ENCODE measurements at regions not wholly inside any gene's neighbourhood (a gene's known extent, or its start where the extent isn't known, plus 50 kb on each side); places are given as distances from the start of the nearest gene placed in this dataset.

DNA sequence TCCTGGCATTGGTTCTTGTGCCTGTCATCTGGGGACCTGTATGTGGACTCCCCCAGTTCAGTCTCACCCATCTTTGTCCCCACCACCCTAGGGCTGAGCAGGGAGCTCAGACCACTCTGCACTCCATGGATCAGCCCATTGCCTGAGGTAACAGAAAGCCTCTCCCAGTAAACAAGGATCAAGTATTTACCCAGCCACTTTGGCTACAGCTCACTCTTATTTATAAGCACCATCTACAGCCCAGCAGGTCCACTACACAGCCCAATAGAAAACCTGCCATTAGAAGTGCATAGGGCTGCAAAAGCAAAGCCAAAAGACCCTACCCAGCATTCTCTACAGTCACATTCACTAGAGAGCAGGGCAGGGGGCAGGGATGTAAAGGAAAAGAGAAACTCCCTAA, 335.0 kb upstream of the SYNCRIP start:
- no peak overlapping the region for H3K4me3 ChIP-seq (ENCODE audit: low read length)
- TF ChIP-seq, protein P1, sequence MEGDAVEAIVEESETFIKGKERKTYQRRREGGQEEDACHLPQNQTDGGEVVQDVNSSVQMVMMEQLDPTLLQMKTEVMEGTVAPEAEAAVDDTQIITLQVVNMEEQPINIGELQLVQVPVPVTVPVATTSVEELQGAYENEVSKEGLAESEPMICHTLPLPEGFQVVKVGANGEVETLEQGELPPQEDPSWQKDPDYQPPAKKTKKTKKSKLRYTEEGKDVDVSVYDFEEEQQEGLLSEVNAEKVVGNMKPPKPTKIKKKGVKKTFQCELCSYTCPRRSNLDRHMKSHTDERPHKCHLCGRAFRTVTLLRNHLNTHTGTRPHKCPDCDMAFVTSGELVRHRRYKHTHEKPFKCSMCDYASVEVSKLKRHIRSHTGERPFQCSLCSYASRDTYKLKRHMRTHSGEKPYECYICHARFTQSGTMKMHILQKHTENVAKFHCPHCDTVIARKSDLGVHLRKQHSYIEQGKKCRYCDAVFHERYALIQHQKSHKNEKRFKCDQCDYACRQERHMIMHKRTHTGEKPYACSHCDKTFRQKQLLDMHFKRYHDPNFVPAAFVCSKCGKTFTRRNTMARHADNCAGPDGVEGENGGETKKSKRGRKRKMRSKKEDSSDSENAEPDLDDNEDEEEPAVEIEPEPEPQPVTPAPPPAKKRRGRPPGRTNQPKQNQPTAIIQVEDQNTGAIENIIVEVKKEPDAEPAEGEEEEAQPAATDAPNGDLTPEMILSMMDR (conservative IDR thresholded peaks at IDR 0.05; ENCODE audit: low read depth, low read length): no peak
- DNase-seq (ENCODE audit: low read depth): no peak

DNA sequence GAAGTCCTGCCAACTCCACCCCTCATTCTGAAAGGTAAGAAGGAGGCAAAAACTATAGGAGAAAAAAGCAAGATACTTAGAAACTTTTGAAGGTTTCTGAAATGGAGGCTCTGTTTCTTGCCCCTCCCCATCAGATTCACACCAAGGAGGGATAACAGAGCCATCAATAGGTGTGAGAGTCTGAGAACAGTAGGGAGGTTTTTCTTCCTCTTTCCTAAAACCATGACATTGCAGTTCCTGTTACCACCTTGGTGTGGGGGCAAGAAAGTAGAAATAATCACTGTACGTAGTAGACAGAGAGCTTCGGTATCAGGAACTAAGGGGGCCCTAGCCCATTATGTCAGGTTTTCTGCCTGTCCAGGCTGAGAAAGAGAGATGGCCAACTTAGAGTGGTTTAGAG, 333.3 kb upstream of the SYNCRIP start:
- no peak overlapping the region for H3K4me3 ChIP-seq (ENCODE audit: low read length)
- TF ChIP-seq, protein P1 (conservative IDR thresholded peaks at IDR 0.05; ENCODE audit: low read depth, low read length): no peak
- DNase-seq (ENCODE audit: low read depth): no peak

DNA sequence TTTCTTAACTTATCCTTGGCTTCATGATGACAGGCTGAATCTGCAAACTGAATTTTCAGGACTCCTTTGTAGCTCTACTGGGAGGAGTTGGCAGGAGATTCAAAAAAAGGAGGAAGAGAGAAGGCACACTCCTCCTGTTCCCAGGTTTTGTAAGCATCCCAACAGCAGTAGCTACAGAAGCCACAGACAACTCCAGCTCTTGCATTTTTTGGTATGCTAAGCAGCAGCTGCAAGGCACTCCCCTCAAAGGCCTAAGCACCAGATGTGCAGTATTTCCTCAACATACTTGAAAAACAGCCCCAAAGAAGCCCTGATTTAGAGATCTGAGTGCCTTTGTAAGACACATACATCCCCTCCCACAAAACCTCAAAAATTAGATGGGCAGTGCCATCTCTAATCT, 328.6 kb upstream of the SYNCRIP start:
- TF ChIP-seq, protein P1 (conservative IDR thresholded peaks at IDR 0.05; ENCODE audit: low read depth, low read length): no peak
- no peak overlapping the region for H3K4me3 ChIP-seq (ENCODE audit: low read length)
- DNase-seq (ENCODE audit: low read depth): no peak

DNA sequence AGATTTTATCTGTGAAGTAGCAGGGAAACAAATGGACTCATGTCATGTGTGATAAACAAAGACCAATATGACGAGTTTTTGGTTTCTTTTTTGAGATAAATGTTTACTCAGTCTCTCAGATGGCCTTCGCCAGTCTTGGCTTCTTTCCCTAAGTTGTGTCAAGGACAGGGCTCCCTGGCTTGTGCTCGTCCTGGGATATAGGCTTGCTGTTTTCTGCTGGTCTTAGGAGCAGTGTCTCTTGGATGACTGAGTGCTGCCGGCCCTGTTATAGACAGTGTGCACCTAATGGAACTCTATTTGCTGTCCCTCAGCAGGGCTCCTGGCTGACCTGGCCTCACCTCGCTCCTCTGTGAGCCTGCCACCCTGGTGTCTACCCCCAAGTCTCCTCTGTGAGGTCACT, 324.1 kb upstream of the SYNCRIP start:
- TF ChIP-seq, protein P1 (conservative IDR thresholded peaks at IDR 0.05; ENCODE audit: low read depth, low read length): no peak
- no peak overlapping the region for H3K4me3 ChIP-seq (ENCODE audit: low read length)
- no peak for DNase-seq (ENCODE audit: low read depth)

DNA sequence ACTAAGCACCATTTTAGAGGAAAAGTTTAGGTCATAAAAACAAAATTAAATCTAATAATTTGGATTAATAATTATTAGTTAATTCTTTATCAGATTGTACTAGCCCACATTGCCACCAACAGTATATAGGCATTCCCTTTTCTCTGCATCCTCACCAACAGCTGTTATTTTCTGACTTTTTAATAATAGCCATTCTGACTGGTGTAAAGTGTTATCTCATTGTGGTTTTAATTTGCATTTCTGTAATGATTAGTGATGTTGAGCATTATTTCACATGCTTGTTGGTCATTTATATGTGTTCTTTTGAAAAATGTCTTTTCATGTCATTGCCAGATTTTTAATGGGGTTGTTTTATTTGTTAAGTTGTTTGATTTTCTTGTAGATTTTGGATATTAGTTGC, 319.1 kb upstream of the SYNCRIP start:
- no peak overlapping the region for H3K4me3 ChIP-seq (ENCODE audit: low read length)
- no peak for DNase-seq (ENCODE audit: low read depth)

DNA sequence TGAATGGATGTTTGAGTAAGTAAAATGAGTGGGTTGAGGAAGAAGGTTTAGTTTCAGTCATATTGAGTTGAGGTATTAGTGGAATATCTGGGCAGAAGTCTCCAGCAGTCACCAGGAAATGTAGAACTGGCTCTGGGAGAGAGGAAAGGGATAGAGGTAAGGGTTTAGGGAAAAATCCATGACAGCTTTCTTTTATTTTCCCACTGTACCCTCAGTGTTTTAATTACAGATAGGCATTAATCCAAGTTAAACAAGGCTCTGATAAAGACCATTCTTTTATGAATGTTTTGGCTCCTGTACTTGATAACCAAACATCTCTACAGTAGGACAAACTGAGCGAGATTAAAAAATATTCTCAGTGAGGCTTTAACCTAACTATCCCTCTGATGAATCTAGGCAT, 318.4 kb upstream of the SYNCRIP start:
- TF ChIP-seq, protein P1 (conservative IDR thresholded peaks at IDR 0.05; ENCODE audit: low read depth, low read length): no peak
- H3K4me3 ChIP-seq (ENCODE audit: low read length): no peak overlapping the region
- DNase-seq (ENCODE audit: low read depth): no peak

More for the DNA sequence above, 319.1 kb upstream of the SYNCRIP start:
- TF ChIP-seq, protein P1 (conservative IDR thresholded peaks at IDR 0.05; ENCODE audit: low read depth, low read length): no peak

DNA sequence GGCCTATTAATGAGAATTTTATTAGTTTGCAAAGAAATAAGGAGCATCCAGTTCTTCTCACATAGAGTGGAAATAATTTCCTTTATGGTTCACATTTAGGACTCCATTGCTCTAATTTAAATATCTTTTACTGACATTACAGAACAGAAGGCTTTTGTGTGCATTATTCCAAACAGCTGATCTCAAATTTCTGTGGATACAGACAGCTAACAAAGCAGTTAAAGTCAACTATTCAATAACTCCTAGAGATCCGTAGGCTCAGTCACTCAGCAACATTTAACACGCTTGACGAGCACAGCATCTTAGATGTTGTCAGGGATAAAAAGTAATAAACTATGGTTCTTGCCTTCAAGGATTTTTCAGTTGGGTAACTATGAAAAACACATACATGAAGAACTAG, 305.8 kb upstream of the SYNCRIP start:
- H3K4me3 ChIP-seq (ENCODE audit: low read length): no peak overlapping the region
- no peak for DNase-seq (ENCODE audit: low read depth)
- TF ChIP-seq, protein P1 (conservative IDR thresholded peaks at IDR 0.05; ENCODE audit: low read depth, low read length): no peak

Measured in retinal pigment epithelial cell (primary cell).